GM12892 (cell line): ENCODE measurements at regions not wholly inside any gene's neighbourhood (a gene's known extent, or its start where the extent isn't known, plus 50 kb on each side); places are given as distances from the start of the nearest gene placed in this dataset.

Source experiments
- POLR2A ChIP-seq: IDR thresholded peaks from 2 replicates; pipeline ENCODE4 v1.6.1; 2011; ENCODE audit warnings: low read depth, low read length, control low read depth
- TAF1 ChIP-seq: IDR thresholded peaks from 2 replicates; pipeline ENCODE4 v1.6.1; 2011; ENCODE audit warnings: low read depth, mild to moderate bottlenecking, control low read depth, low read length, borderline replicate concordance

DNA sequence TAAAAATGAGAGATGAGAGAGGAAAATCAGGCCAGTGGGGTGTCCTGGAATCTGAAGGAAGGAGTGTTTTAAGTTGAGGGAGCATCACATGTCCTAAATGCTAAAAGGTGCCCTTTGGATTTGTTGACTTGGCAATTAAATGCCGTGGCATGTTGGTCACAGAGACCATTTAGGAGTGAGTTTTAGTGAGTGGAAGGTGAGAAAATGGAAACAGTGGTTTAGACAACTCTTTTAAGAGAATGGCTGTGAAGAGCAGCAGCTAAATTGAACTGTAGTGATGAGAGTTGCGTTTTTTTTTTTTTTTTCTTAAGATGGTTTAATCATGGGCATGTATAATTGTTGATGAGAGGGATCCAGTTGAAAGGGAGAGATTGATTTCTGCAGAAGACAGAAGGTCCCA is 95.0 kb downstream of the S1PR1 start:
- TF ChIP-seq TAF1 (no peak), POLR2A (no peak)
